Body of pancreas (tissue), 4 donors: ENCODE measurements at regions not wholly inside any gene's neighbourhood (a gene's known extent, or its start where the extent isn't known, plus 50 kb on each side); places are given as distances from the start of the nearest gene placed in this dataset.

Experiments used
- ATAC-seq: fragments of 150-250 bp; one replicate; pipeline ENCODE4 v1.9.1; 2016
- DNase-seq, 4 donors: peaks; one replicate each; pipeline ENCODE4 v3.0.0-alpha.2; 2019
- H3K27ac ChIP-seq, 4 donors: fragments of 200-600 bp; sonication (generic); 1 replicate in 3 of 4; 2 replicates in 1 of 4; pipeline versions ENCODE4 v1.5.1 to v1.6.1; 2016 to 2019; ENCODE audit warnings: mild to moderate bottlenecking in 1 of 4, mixed read lengths in 1 of 4, moderate library complexity in 1 of 4
- H3K27me3 ChIP-seq, 2 donors: fragments of 200-600 bp; sonication (generic); one replicate each; pipeline ENCODE4 v1.6.0; 2016; ENCODE audit warnings: mild to moderate bottlenecking in 1 of 2
- H3K36me3 ChIP-seq, 2 donors: fragments of 200-600 bp; sonication (generic); replicated peaks in 1 of 2; 2 replicates each; pipeline ENCODE4 v1.5.1; 2016; ENCODE audit warnings: low read depth in 2 of 2; ENCODE audit not compliant: insufficient read depth in 1 of 2
- H3K4me1 ChIP-seq: fragments of 200-600 bp; sonication (generic); one replicate; pipeline ENCODE4 v1.6.0; 2016
- H3K4me3 ChIP-seq, 2 donors: fragments of 200-600 bp; sonication (generic); 1 replicate in 1 of 2; 2 replicates in 1 of 2; pipeline ENCODE4 v1.5.1; 2016 to 2019
- H3K9me3 ChIP-seq, 3 donors: fragments of 200-600 bp; sonication (generic); 1 replicate in 2 of 3; 2 replicates in 1 of 3; pipeline ENCODE4 v1.5.1; 2016
- POLR2A ChIP-seq, 3 donors: fragments of 450-650 bp; IDR thresholded peaks; one replicate each; pipeline ENCODE4 v1.6.1; 2016; ENCODE audit warnings: antibody characterized with exemption in 3 of 3, mild to moderate bottlenecking in 2 of 3
- WGBS, 2 donors: methylation state at CpG; one replicate each; pipeline ENCODE4 v1.1.5; 2017; 5-methylcytosine and 5-hydroxymethylcytosine counted together
- intact Hi-C: fragments of 100-400 bp; cut with DNase I; formaldehyde crosslinking; loops from one replicate; pipeline ENCODE4 v1.15.1; 2023
- TF ChIP-seq, protein P1 (sequence below), 7 experiments: fragments of 450-650 bp in 4 of 7; fragments of 200-600 bp in 3 of 7; sonication (generic) in 3 of 7; IDR thresholded peaks; one replicate each; pipeline ENCODE4 v1.5.1; 2016 to 2019; ENCODE audit warnings: antibody characterized with exemption in 7 of 7

GRCh38 chr2:238786792-238787490, 60.9 kb upstream of the TWIST2 start:
- 71 to 73% methylated on average over 29 of the region's 29 CpGs for WGBS, 2 donors
- ATAC-seq (no peak), DNase-seq (no peak)
- intact Hi-C loops = loop anchor here (10.0 kb wide), 1 partner anchor 432 kb away; no protein-coding TSS in a partner anchor
- TF ChIP-seq, protein P1, sequence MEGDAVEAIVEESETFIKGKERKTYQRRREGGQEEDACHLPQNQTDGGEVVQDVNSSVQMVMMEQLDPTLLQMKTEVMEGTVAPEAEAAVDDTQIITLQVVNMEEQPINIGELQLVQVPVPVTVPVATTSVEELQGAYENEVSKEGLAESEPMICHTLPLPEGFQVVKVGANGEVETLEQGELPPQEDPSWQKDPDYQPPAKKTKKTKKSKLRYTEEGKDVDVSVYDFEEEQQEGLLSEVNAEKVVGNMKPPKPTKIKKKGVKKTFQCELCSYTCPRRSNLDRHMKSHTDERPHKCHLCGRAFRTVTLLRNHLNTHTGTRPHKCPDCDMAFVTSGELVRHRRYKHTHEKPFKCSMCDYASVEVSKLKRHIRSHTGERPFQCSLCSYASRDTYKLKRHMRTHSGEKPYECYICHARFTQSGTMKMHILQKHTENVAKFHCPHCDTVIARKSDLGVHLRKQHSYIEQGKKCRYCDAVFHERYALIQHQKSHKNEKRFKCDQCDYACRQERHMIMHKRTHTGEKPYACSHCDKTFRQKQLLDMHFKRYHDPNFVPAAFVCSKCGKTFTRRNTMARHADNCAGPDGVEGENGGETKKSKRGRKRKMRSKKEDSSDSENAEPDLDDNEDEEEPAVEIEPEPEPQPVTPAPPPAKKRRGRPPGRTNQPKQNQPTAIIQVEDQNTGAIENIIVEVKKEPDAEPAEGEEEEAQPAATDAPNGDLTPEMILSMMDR (IDR thresholded peaks at IDR 0.05) = no peak
- no peak for TF ChIP-seq POLR2A (IDR thresholded peaks at IDR 0.05)
- H3K27ac ChIP-seq = no peak overlapping the region
- H3K4me3 ChIP-seq = no peak overlapping the region
- no peaks in the 10 kb centered on the region for H3K36me3 ChIP-seq
- no peaks in the 10 kb centered on the region for H3K4me1 ChIP-seq
- no peaks in the 10 kb centered on the region for H3K9me3 ChIP-seq
- H3K27me3 ChIP-seq = no peaks in the 10 kb centered on the region

GRCh38 chr2:238787501-238787900, 60.4 kb upstream of the TWIST2 start:
- DNase-seq (no peak), ATAC-seq (no peak)
- Histone ChIP-seq H3K4me3 (no peak overlapping the region), H3K27me3 (no peaks in the 10 kb centered on the region), H3K27ac (no peak overlapping the region), H3K9me3 (no peaks in the 10 kb centered on the region), H3K4me1 (no peaks in the 10 kb centered on the region), H3K36me3 (no peaks in the 10 kb centered on the region)
- intact Hi-C loops = loop anchor here (10.0 kb wide), 1 partner anchor 433 kb away; no protein-coding TSS in a partner anchor
- WGBS, 2 donors = 70 to 73% methylated on average over 5 of the region's 5 CpGs
- TF ChIP-seq, protein P1 (IDR thresholded peaks at IDR 0.05) = no peak
- no peak for TF ChIP-seq POLR2A (IDR thresholded peaks at IDR 0.05)

- H3K9me3 ChIP-seq = no peaks in the 10 kb centered on the region
- no peak overlapping the region for H3K27ac ChIP-seq
- intact Hi-C loops = loop anchor here (10.0 kb wide), 1 partner anchor 435 kb away; no protein-coding TSS in a partner anchor
- H3K27me3 ChIP-seq = no peaks in the 10 kb centered on the region
- H3K4me3 ChIP-seq = no peak overlapping the region
- no peak for ATAC-seq
- TF ChIP-seq POLR2A (IDR thresholded peaks at IDR 0.05) = no peak
- TF ChIP-seq, protein P1 (IDR thresholded peaks at IDR 0.05) = no peak
- H3K36me3 ChIP-seq = no peaks in the 10 kb centered on the region
- no peaks in the 10 kb centered on the region for H3K4me1 ChIP-seq
- DNase-seq = no peak
- WGBS, 2 donors = 72 to 74% methylated on average over 8 of the region's 8 CpGs
Measured at GRCh38 chr2:238789317-238789806, 58.5 kb upstream of the TWIST2 start.

- Histone ChIP-seq H3K4me3 (no peak overlapping the region), H3K36me3 (no peaks in the 10 kb centered on the region), H3K27me3 (no peaks in the 10 kb centered on the region), H3K27ac (no peak overlapping the region), H3K4me1 (no peaks in the 10 kb centered on the region), H3K9me3 (no peaks in the 10 kb centered on the region)
- intact Hi-C loops = no loop called here
- no peak for DNase-seq
- no peak for ATAC-seq
- 66 to 76% methylated on average over 16 of the region's 16 CpGs for WGBS, 2 donors
- TF ChIP-seq, protein P1 (IDR thresholded peaks at IDR 0.05) = no peak
- no peak for TF ChIP-seq POLR2A (IDR thresholded peaks at IDR 0.05)
Measured at GRCh38 chr2:238790126-238790832, 57.6 kb upstream of the TWIST2 start.
